ENCODE measurements at regions not wholly inside any gene's neighbourhood (a gene's known extent, or its start where the extent isn't known, plus 50 kb on each side); places are given as distances from the start of the nearest gene placed in this dataset.

- no peak overlapping the region for H3K27ac Mint-ChIP-seq (ENCODE audit: low read depth, unreplicated experiment)
- ChIA-PET CTCF (interaction anchor here (0.6 kb wide), 1 partner anchor 373 kb away, joined by 4 read pairs; no protein-coding TSS in a partner anchor), POLR2A (no interaction called here)
Measured at GRCh38 chr5:63812693-63813092, 149.6 kb downstream of the HTR1A start.

GRCh38 chr5:63811961-63812360 is 150.3 kb downstream of the HTR1A start:
- Mint-ChIP-seq H3K9me3 (ENCODE audit: unreplicated experiment) (peaks cover 14% of the 10 kb centered on the region), H3K4me1 (ENCODE audit: insufficient read depth, unreplicated experiment) (no peaks in the 10 kb centered on the region), H3K27me3 (ENCODE audit: insufficient read depth, unreplicated experiment) (no peaks in the 10 kb centered on the region), H3K4me3 (ENCODE audit: unreplicated experiment) (no peak overlapping the region), H3K27ac (ENCODE audit: low read depth, unreplicated experiment) (no peak overlapping the region), H3K36me3 (ENCODE audit: insufficient read depth, unreplicated experiment) (peaks cover 4% of the 10 kb centered on the region)
- no TSS peak for BruUV-seq (replicated peaks)
- CTCF ChIA-PET = interaction anchor here (0.6 kb wide), 2 partner anchors 373 to 764 kb away, joined by 4 read pairs; no protein-coding TSS in a partner anchor
- intact Hi-C loops (cut with micrococcal nuclease) = no loop called here
- DNase-seq (ENCODE audit: unreplicated experiment) = no peak
- POLR2A ChIA-PET = no interaction called here
- no peak for TF ChIP-seq CTCF (IDR thresholded peaks at IDR 0.05; ENCODE audit: unreplicated experiment)

More at GRCh38 chr5:63812693-63813092, 149.6 kb downstream of the HTR1A start:
- H3K36me3 Mint-ChIP-seq (ENCODE audit: insufficient read depth, unreplicated experiment) = peaks cover 4% of the 10 kb centered on the region
- no TSS peak for BruUV-seq (replicated peaks)
- no peaks in the 10 kb centered on the region for H3K4me1 Mint-ChIP-seq (ENCODE audit: insufficient read depth, unreplicated experiment)
- H3K9me3 Mint-ChIP-seq (ENCODE audit: unreplicated experiment) = peaks cover 14% of the 10 kb centered on the region
- intact Hi-C loops (cut with micrococcal nuclease) = no loop called here
- H3K4me3 Mint-ChIP-seq (ENCODE audit: unreplicated experiment) = no peak overlapping the region
- DNase-seq (ENCODE audit: unreplicated experiment) = no peak
- no peaks in the 10 kb centered on the region for H3K27me3 Mint-ChIP-seq (ENCODE audit: insufficient read depth, unreplicated experiment)
- no peak for TF ChIP-seq CTCF (IDR thresholded peaks at IDR 0.05; ENCODE audit: unreplicated experiment)

GRCh38 chr5:63811286-63811685 is 151.0 kb downstream of the HTR1A start:
- Mint-ChIP-seq H3K4me1 (ENCODE audit: insufficient read depth, unreplicated experiment) (no peaks in the 10 kb centered on the region), H3K27me3 (ENCODE audit: insufficient read depth, unreplicated experiment) (no peaks in the 10 kb centered on the region), H3K9me3 (ENCODE audit: unreplicated experiment) (peaks cover 14% of the 10 kb centered on the region), H3K4me3 (ENCODE audit: unreplicated experiment) (no peak overlapping the region), H3K36me3 (ENCODE audit: insufficient read depth, unreplicated experiment) (peaks cover 4% of the 10 kb centered on the region), H3K27ac (ENCODE audit: low read depth, unreplicated experiment) (no peak overlapping the region)
- ChIA-PET CTCF (interaction anchor here (0.7 kb wide), 1 partner anchor 7 kb away, joined by 3 read pairs; no protein-coding TSS in a partner anchor), POLR2A (no interaction called here)
- no TSS peak for BruUV-seq (replicated peaks)
- intact Hi-C loops (cut with micrococcal nuclease) = no loop called here
- no peak for DNase-seq (ENCODE audit: unreplicated experiment)
- TF ChIP-seq CTCF (IDR thresholded peaks at IDR 0.05; ENCODE audit: unreplicated experiment) = no peak

- Mint-ChIP-seq H3K9me3 (ENCODE audit: unreplicated experiment) (no peaks in the 10 kb centered on the region), H3K27me3 (ENCODE audit: insufficient read depth, unreplicated experiment) (no peaks in the 10 kb centered on the region), H3K27ac (ENCODE audit: low read depth, unreplicated experiment) (no peak overlapping the region), H3K4me1 (ENCODE audit: insufficient read depth, unreplicated experiment) (no peaks in the 10 kb centered on the region), H3K4me3 (ENCODE audit: unreplicated experiment) (no peak overlapping the region), H3K36me3 (ENCODE audit: insufficient read depth, unreplicated experiment) (no peaks in the 10 kb centered on the region)
- no TSS peak for BruUV-seq (replicated peaks)
- ChIA-PET POLR2A (interaction anchor here (0.7 kb wide), 1 partner anchor 1205 kb away, joined by 3 read pairs; no protein-coding TSS in a partner anchor), CTCF (interaction anchor here (0.7 kb wide), 1 partner anchor 389 kb away, joined by 3 read pairs; no protein-coding TSS in a partner anchor)
- no peak for TF ChIP-seq CTCF (IDR thresholded peaks at IDR 0.05; ENCODE audit: unreplicated experiment)
- intact Hi-C loops (cut with micrococcal nuclease) = no loop called here
- DNase-seq (ENCODE audit: unreplicated experiment) = no peak
Measured at GRCh38 chr5:63805151-63805550, 157.1 kb downstream of the HTR1A start.

Data from MCF 10A (cell line).